Prostate gland (tissue), 2 donors: ENCODE measurements at regions not wholly inside any gene's neighbourhood (a gene's known extent, or its start where the extent isn't known, plus 50 kb on each side); places are given as distances from the start of the nearest gene placed in this dataset.

Experiments used
- DNase-seq: peaks from one replicate; pipeline ENCODE4 v3.0.0-alpha.2; 2019; ENCODE audit warnings: low spot score
- H3K27ac ChIP-seq, 2 donors: fragments of 200-600 bp; sonication (generic); 2 replicates each; pipeline ENCODE4 v1.5.1; 2017 to 2019
- H3K27me3 ChIP-seq: fragments of 200-600 bp; sonication (generic); replicated peaks from 2 replicates; pipeline ENCODE4 v1.5.1; 2019; ENCODE audit not compliant: insufficient read depth
- H3K36me3 ChIP-seq, 2 donors: fragments of 200-600 bp; sonication (generic); 1 replicate in 1 of 2; 2 replicates in 1 of 2; pipeline versions ENCODE4 v1.5.1 to v1.8.1; 2017 to 2019
- H3K4me1 ChIP-seq: fragments of 200-600 bp; sonication (generic); replicated peaks from 2 replicates; pipeline ENCODE4 v1.5.1; 2019
- H3K4me3 ChIP-seq, 2 donors: fragments of 200-600 bp; sonication (generic); 2 replicates each; pipeline ENCODE4 v1.5.1; 2017 to 2019
- H3K9me3 ChIP-seq: fragments of 200-600 bp; sonication (generic); 2 replicates; pipeline ENCODE4 v1.5.1; 2017
- CTCF ChIP-seq, 4 experiments: fragments of 200-600 bp in 2 of 4; fragments of 450-650 bp in 2 of 4; sonication (generic) in 2 of 4; IDR thresholded peaks; 1 replicate in 3 of 4; 2 replicates in 1 of 4; pipeline ENCODE4 v1.5.1; 2016 to 2019; ENCODE audit warnings: antibody characterized with exemption in 4 of 4, mild to moderate bottlenecking in 2 of 4, moderate library complexity in 2 of 4
- POLR2A ChIP-seq: fragments of 450-650 bp; IDR thresholded peaks from one replicate; pipeline ENCODE4 v1.6.1; 2016; ENCODE audit warnings: antibody characterized with exemption, mild to moderate bottlenecking
- POLR2AphosphoS5 ChIP-seq: sonication (generic); formaldehyde crosslinking; IDR thresholded peaks from one replicate; pipeline ENCODE4 v1.6.1; 2017; ENCODE audit warnings: antibody characterized with exemption
- WGBS: methylation state at CpG from one replicate; pipeline ENCODE4 v1.1.5; 2018; 5-methylcytosine and 5-hydroxymethylcytosine counted together
- intact Hi-C: fragments of 100-400 bp; cut with DNase I; formaldehyde crosslinking; loops from one replicate; pipeline ENCODE4 v1.14.2; 2022

DNA sequence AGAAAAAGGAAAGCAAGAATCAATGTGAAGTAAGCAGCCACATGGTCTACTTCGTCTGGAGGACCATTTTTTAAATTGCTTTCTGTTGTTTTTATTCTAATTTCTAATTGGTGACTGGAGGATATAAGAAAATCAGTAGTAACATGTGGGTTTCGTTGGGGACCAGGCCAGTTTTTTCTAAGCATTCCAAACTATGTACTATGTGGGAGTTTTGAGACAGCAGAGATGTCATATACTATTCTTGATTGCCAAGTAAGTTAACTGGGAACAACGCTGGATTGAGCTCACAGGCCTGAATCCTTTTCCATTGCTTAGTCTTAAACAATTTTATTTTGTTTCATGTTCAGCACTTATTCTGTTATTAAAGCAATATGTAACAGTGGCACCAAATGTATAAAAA is 225.7 kb downstream of the TMEM167A start:
- H3K27ac ChIP-seq: no peak overlapping the region
- H3K27me3 ChIP-seq: no peaks in the 10 kb centered on the region
- DNase-seq: no peak
- intact Hi-C loops: no loop called here
- TF ChIP-seq POLR2AphosphoS5 (no peak), POLR2A (no peak), CTCF (IDR thresholded peaks at IDR 0.05) (no peak)
- no peaks in the 10 kb centered on the region for H3K9me3 ChIP-seq
- 84% methylated on average over 3 of the region's 3 CpGs for WGBS
- H3K36me3 ChIP-seq: no peaks in the 10 kb centered on the region
- no peaks in the 10 kb centered on the region for H3K4me1 ChIP-seq
- no peak overlapping the region for H3K4me3 ChIP-seq

GRCh38 chr5:82850393-82850792 is 226.8 kb downstream of the TMEM167A start:
- Histone ChIP-seq H3K4me3 (no peak overlapping the region), H3K36me3 (no peaks in the 10 kb centered on the region), H3K9me3 (no peaks in the 10 kb centered on the region), H3K4me1 (no peaks in the 10 kb centered on the region), H3K27ac (no peak overlapping the region), H3K27me3 (no peaks in the 10 kb centered on the region)
- TF ChIP-seq POLR2AphosphoS5 (no peak), POLR2A (no peak), CTCF (IDR thresholded peaks at IDR 0.05) (no peak)
- DNase-seq: no peak
- 93% methylated on average over 2 of the region's 2 CpGs for WGBS
- intact Hi-C loops: no loop called here

- Histone ChIP-seq H3K9me3 (no peaks in the 10 kb centered on the region), H3K36me3 (no peaks in the 10 kb centered on the region), H3K27me3 (no peaks in the 10 kb centered on the region), H3K27ac (no peak overlapping the region), H3K4me3 (no peak overlapping the region), H3K4me1 (no peaks in the 10 kb centered on the region)
- DNase-seq: no peak
- intact Hi-C loops: no loop called here
- TF ChIP-seq POLR2AphosphoS5 (no peak), POLR2A (no peak), CTCF (IDR thresholded peaks at IDR 0.05) (no peak)
Measured at GRCh38 chr5:82849885-82850284, 227.3 kb downstream of the TMEM167A start.

DNA sequence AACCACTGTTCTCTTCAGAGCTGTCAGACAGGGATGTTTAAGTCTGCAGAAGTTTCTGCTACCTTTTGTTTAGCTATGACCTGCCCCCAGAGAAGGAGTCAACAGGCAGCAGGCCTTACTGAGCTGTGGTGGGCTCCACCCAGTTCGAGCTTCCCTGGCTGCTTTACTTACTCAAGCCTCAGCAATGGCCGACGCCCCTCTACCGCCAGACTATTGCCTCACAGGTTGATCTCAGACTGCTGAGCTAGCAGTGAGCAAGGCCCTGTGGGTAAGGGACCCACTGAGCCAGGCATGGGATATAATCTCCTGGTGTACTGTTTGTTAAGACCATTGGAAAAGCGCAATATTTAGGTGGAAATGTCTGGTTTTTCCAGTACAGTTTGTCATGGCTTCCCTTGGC is 229.6 kb downstream of the TMEM167A start:
- no peaks in the 10 kb centered on the region for H3K9me3 ChIP-seq
- no peaks in the 10 kb centered on the region for H3K27me3 ChIP-seq
- no peak overlapping the region for H3K27ac ChIP-seq
- no peaks in the 10 kb centered on the region for H3K36me3 ChIP-seq
- WGBS: 86% methylated on average over 5 of the region's 5 CpGs
- no peak overlapping the region for H3K4me3 ChIP-seq
- H3K4me1 ChIP-seq: no peaks in the 10 kb centered on the region
- TF ChIP-seq CTCF (IDR thresholded peaks at IDR 0.05) (no peak), POLR2AphosphoS5 (no peak), POLR2A (no peak)
- intact Hi-C loops: no loop called here
- DNase-seq: no peak

DNA sequence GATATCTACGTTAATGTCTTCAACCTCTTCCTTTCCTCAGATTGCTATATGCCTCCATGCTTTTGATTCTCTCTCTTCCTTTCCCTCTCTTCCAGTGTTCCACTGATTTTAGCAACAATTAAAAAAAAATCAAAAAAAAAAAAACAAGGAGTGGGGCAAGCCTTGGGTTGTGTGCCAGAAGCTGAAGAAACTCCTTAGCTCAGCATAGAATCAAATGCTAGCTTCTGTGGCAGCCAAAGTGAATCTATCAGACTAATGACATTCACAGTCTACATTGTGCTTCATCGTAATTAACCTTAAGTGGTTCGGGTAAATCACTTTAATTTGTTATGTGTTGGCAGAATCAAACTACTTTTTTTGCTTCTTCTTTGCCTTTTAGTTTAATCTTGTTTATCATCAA is 237.3 kb downstream of the TMEM167A start:
- WGBS: 90% methylated on average over 3 of the region's 3 CpGs
- H3K36me3 ChIP-seq: no peaks in the 10 kb centered on the region
- no peaks in the 10 kb centered on the region for H3K9me3 ChIP-seq
- H3K4me3 ChIP-seq: no peak overlapping the region
- no peaks in the 10 kb centered on the region for H3K27me3 ChIP-seq
- DNase-seq: no peak
- TF ChIP-seq CTCF (IDR thresholded peaks at IDR 0.05) (no peak), POLR2AphosphoS5 (no peak), POLR2A (no peak)
- H3K27ac ChIP-seq: no peak overlapping the region
- intact Hi-C loops: no loop called here
- H3K4me1 ChIP-seq: no peaks in the 10 kb centered on the region
